Fibroblast of lung (primary cell): ENCODE measurements at regions not wholly inside any gene's neighbourhood (a gene's known extent, or its start where the extent isn't known, plus 50 kb on each side); places are given as distances from the start of the nearest gene placed in this dataset.
A peak's percentile ranks its signal among the peaks of the same experiment; 100 is the strongest.

Experiments used
- DNase-seq, 2 donors: peaks; one replicate each; pipeline versions ENCODE4 v3.0.0 to v3.0.0-alpha.2; 2010; ENCODE audit warnings: low read depth in 2 of 2
- H2AFZ ChIP-seq: 2 replicates; pipeline ENCODE4 v1.5.1; 2012; ENCODE audit warnings: low read length, control low read depth, inconsistent platforms
- H3K27ac ChIP-seq: 2 replicates; pipeline ENCODE4 v1.5.1; 2011; ENCODE audit warnings: low read length, control low read depth; ENCODE audit not compliant: insufficient read depth
- H3K27me3 ChIP-seq: 2 replicates; pipeline ENCODE4 v1.5.1; 2011; ENCODE audit warnings: mild to moderate bottlenecking, low read length; ENCODE audit not compliant: control insufficient read depth, insufficient read depth
- H3K36me3 ChIP-seq: 2 replicates; pipeline ENCODE4 v1.5.1; 2011; ENCODE audit warnings: low read length; ENCODE audit not compliant: control insufficient read depth, insufficient read depth
- H3K4me1 ChIP-seq: 2 replicates; pipeline ENCODE4 v1.5.1; 2011; ENCODE audit warnings: low read length; ENCODE audit not compliant: control insufficient read depth, insufficient read depth; ENCODE audit errors: extremely low read depth
- H3K4me2 ChIP-seq: 2 replicates; pipeline ENCODE4 v1.5.1; 2011; ENCODE audit warnings: low read length, control low read depth; ENCODE audit not compliant: insufficient read depth; ENCODE audit errors: extremely low read depth
- H3K4me3 ChIP-seq, 4 experiments: fragments of 200-600 bp in 1 of 4; sonication (generic) in 1 of 4; replicated peaks in 1 of 4; 2 replicates each; pipeline ENCODE4 v1.5.1; 2011 to 2016; ENCODE audit warnings: low read length in 4 of 4, low read depth in 3 of 4, mild to moderate bottlenecking in 3 of 4, control low read depth in 2 of 4, inconsistent platforms in 1 of 4, mixed read lengths in 1 of 4; ENCODE audit not compliant: insufficient read depth in 1 of 4; ENCODE audit errors: control extremely low read depth in 1 of 4
- H3K79me2 ChIP-seq: 2 replicates; pipeline ENCODE4 v1.5.1; 2012; ENCODE audit warnings: mild to moderate bottlenecking, low read length, inconsistent platforms; ENCODE audit not compliant: control insufficient read depth, insufficient read depth
- H3K9ac ChIP-seq: 2 replicates; pipeline ENCODE4 v1.5.1; 2011; ENCODE audit warnings: mild to moderate bottlenecking, low read length, control low read depth; ENCODE audit not compliant: insufficient read depth
- H3K9me3 ChIP-seq: 2 replicates; pipeline ENCODE4 v1.5.1; 2012; ENCODE audit warnings: low read depth, low read length; ENCODE audit not compliant: control insufficient read depth, insufficient read depth
- H4K20me1 ChIP-seq: 2 replicates; pipeline ENCODE4 v1.5.1; 2011; ENCODE audit warnings: low read length; ENCODE audit not compliant: control insufficient read depth, insufficient read depth; ENCODE audit errors: extremely low read depth
- EZH2 ChIP-seq: IDR thresholded peaks from 2 replicates; pipeline ENCODE4 v1.5.1; 2012; ENCODE audit warnings: low read length, control low read depth, mild to moderate bottlenecking; ENCODE audit errors: missing control alignments
- TF ChIP-seq, protein P1 (sequence below), 2 donors: IDR thresholded peaks in 1 of 2; conservative IDR thresholded peaks in 1 of 2; 1 replicate in 1 of 2; 2 replicates in 1 of 2; pipeline ENCODE4 v1.5.1; 2011 to 2012; ENCODE audit warnings: low read length in 2 of 2, control low read depth in 1 of 2, inconsistent platforms in 1 of 2, low read depth in 1 of 2, mild to moderate bottlenecking in 1 of 2

DNA sequence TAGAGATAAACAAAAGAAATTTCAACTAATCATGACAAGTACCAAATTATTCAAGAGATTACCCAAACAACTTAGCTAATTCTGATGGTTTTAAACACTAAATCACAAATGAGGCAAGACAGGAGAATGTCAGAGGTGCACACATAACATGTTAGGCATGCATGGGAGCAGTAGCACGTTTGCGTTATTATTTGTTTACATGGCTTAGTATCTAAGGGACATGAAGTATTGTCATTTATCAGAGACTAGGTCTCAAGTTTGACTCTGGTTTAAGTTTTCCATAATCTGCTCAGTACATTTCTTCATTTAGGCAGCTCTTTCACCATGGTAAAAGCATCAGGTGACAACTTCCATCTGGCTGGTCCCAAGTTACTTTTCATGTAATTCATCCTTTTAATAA is 244.1 kb upstream of the TNC start:
- Histone ChIP-seq H3K27me3 (no peaks in the 10 kb centered on the region), H3K4me2 (no peak overlapping the region), H4K20me1 (no peaks in the 10 kb centered on the region), H2AFZ (no peak overlapping the region), H3K27ac (no peak overlapping the region), H3K4me3 (no peak overlapping the region), H3K79me2 (no peaks in the 10 kb centered on the region), H3K9ac (no peak overlapping the region), H3K36me3 (no peaks in the 10 kb centered on the region), H3K9me3 (no peaks in the 10 kb centered on the region), H3K4me1 (no peaks in the 10 kb centered on the region)
- no peak for DNase-seq
- TF ChIP-seq, protein P1, sequence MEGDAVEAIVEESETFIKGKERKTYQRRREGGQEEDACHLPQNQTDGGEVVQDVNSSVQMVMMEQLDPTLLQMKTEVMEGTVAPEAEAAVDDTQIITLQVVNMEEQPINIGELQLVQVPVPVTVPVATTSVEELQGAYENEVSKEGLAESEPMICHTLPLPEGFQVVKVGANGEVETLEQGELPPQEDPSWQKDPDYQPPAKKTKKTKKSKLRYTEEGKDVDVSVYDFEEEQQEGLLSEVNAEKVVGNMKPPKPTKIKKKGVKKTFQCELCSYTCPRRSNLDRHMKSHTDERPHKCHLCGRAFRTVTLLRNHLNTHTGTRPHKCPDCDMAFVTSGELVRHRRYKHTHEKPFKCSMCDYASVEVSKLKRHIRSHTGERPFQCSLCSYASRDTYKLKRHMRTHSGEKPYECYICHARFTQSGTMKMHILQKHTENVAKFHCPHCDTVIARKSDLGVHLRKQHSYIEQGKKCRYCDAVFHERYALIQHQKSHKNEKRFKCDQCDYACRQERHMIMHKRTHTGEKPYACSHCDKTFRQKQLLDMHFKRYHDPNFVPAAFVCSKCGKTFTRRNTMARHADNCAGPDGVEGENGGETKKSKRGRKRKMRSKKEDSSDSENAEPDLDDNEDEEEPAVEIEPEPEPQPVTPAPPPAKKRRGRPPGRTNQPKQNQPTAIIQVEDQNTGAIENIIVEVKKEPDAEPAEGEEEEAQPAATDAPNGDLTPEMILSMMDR (conservative IDR thresholded peaks at IDR 0.05 in 1 of 2, IDR thresholded peaks at IDR 0.05 in 1 of 2; ENCODE audit: low read depth in 1 of 2, low read length in 2 of 2), result no peak
- TF ChIP-seq EZH2, result no peak

DNA sequence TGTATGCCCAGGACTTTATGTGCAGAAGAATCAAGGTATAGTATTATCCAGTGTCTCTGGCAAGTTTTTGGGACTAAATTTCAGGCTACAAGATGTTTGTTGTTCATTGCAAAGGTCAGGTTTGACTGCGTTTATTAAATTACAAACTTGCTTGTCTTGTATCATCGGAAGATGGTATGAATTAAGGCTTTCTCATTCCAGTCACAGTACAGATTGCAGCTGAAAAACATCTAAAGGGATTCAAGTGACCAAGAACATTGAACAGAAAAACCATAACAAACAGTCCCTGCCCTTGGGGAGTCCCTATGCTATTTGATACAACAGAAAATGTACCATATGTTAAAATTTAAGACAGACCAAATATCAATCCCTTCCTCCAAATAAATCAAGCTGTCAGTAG is 244.7 kb upstream of the TNC start:
- Histone ChIP-seq H3K79me2 (no peaks in the 10 kb centered on the region), H3K27me3 (no peaks in the 10 kb centered on the region), H4K20me1 (no peaks in the 10 kb centered on the region), H3K4me1 (peaks cover 3% of the 10 kb centered on the region), H3K27ac (no peak overlapping the region), H3K4me2 (no peak overlapping the region), H3K9me3 (no peaks in the 10 kb centered on the region), H2AFZ (no peak overlapping the region), H3K36me3 (no peaks in the 10 kb centered on the region), H3K9ac (no peak overlapping the region), H3K4me3 (no peak overlapping the region)
- DNase-seq, result no peak
- no peak for TF ChIP-seq EZH2
- TF ChIP-seq, protein P1 (conservative IDR thresholded peaks at IDR 0.05 in 1 of 2, IDR thresholded peaks at IDR 0.05 in 1 of 2; ENCODE audit: low read depth in 1 of 2, low read length in 2 of 2), result no peak

DNA sequence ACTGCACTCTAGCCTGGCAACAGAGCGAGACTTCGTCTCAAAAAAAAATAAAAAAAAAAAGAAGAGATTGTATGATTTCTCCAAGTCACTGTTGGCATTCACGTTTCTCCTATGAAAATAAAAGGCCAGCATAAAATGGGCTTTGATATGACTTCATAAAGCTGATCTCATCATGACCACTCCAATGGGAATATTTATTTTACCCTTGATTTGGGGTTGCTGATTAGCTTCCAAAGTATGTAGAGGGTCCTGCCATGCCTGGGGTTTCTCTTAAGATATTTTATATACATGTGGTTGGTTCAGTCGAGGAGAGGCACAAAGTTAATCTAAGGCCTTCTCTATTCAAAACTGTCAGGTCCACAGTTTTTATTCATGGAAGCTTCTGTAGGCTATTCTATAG is 247.0 kb upstream of the TNC start:
- Histone ChIP-seq H4K20me1 (no peaks in the 10 kb centered on the region), H3K9ac (no peak overlapping the region), H3K79me2 (no peaks in the 10 kb centered on the region), H3K27me3 (no peaks in the 10 kb centered on the region), H3K9me3 (no peaks in the 10 kb centered on the region), H3K36me3 (no peaks in the 10 kb centered on the region), H3K4me2 (no peak overlapping the region), H2AFZ (no peak overlapping the region), H3K4me1 (peaks cover 12% of the 10 kb centered on the region), H3K4me3 (no peak overlapping the region), H3K27ac (no peak overlapping the region)
- peak; percentile 29 to 62 for DNase-seq
- TF ChIP-seq, protein P1 (conservative IDR thresholded peaks at IDR 0.05 in 1 of 2, IDR thresholded peaks at IDR 0.05 in 1 of 2; ENCODE audit: low read depth in 1 of 2, low read length in 2 of 2), result no peak
- TF ChIP-seq EZH2, result no peak
